Gastrocnemius medialis (tissue), 4 donors: ENCODE measurements at regions not wholly inside any gene's neighbourhood (a gene's known extent, or its start where the extent isn't known, plus 50 kb on each side); places are given as distances from the start of the nearest gene placed in this dataset.

ENCODE experiments used
- ATAC-seq, 2 donors: fragments of 150-250 bp; one replicate each; pipeline ENCODE4 v1.9.1; 2016
- DNase-seq, 2 donors: peaks; one replicate each; pipeline ENCODE4 v3.0.0-alpha.2; 2019
- H3K27ac ChIP-seq, 4 donors: fragments of 200-600 bp; sonication (generic); 1 replicate in 1 of 4; 2 replicates in 3 of 4; pipeline ENCODE4 v1.5.1; 2016 to 2018; ENCODE audit warnings: mild to moderate bottlenecking in 2 of 4, moderate library complexity in 1 of 4
- H3K27me3 ChIP-seq, 3 donors: fragments of 200-600 bp; sonication (generic) in 2 of 3; 1 replicate in 1 of 3; 2 replicates in 2 of 3; pipeline versions ENCODE4 v1.5.1 to v1.6.0; 2016 to 2019; ENCODE audit warnings: mild to moderate bottlenecking in 1 of 3, moderate library complexity in 1 of 3
- H3K36me3 ChIP-seq, 2 donors: fragments of 200-600 bp; sonication (generic) in 1 of 2; one replicate each; pipeline ENCODE4 v1.5.1; 2017 to 2018
- H3K4me1 ChIP-seq, 2 donors: fragments of 200-600 bp; sonication (generic) in 1 of 2; one replicate each; pipeline ENCODE4 v1.5.1; 2016 to 2017; ENCODE audit warnings: mild to moderate bottlenecking in 2 of 2
- H3K4me3 ChIP-seq, 4 donors: fragments of 200-600 bp; sonication (generic) in 3 of 4; 1 replicate in 1 of 4; 2 replicates in 3 of 4; pipeline ENCODE4 v1.5.1; 2016 to 2019; ENCODE audit warnings: mild to moderate bottlenecking in 2 of 4
- H3K9me3 ChIP-seq, 3 donors: fragments of 200-600 bp; sonication (generic) in 2 of 3; 1 replicate in 1 of 3; 2 replicates in 2 of 3; pipeline ENCODE4 v1.5.1; 2016 to 2019
- POLR2A ChIP-seq, 2 donors: fragments of 450-650 bp; IDR thresholded peaks; one replicate each; pipeline ENCODE4 v1.6.1; 2017; ENCODE audit warnings: antibody characterized with exemption in 2 of 2, mild to moderate bottlenecking in 2 of 2, moderate library complexity in 2 of 2
- in situ Hi-C, 4 donors: fragments of 200-750 bp; cut with MboI; loops; one replicate each; pipeline versions ENCODE4 v1.15.0 to v1.8.0; 2017; ENCODE audit warnings: low sequenced_read_pairs in 4 of 4
- intact Hi-C: fragments of 100-400 bp; cut with DNase I; formaldehyde crosslinking; loops from one replicate; pipeline ENCODE4 v1.15.1; 2023; ENCODE audit warnings: low total_unique reads
- TF ChIP-seq, protein P1 (sequence below), 5 experiments: fragments of 450-650 bp in 3 of 5; fragments of 200-600 bp in 2 of 5; sonication (generic) in 2 of 5; IDR thresholded peaks in 4 of 5; conservative IDR thresholded peaks in 1 of 5; 1 replicate in 4 of 5; 2 replicates in 1 of 5; pipeline ENCODE4 v1.5.1; 2016 to 2019; ENCODE audit warnings: antibody characterized with exemption in 5 of 5, mild to moderate bottlenecking in 3 of 5, moderate library complexity in 3 of 5

GRCh38 chrX:84611843-84612636 lies 109.8 kb upstream of the HDX start:
- ATAC-seq (peak; percentile 65 to 86), DNase-seq (no peak)
- Histone ChIP-seq H3K9me3 (peaks cover 0 to 5% (median under 1%) of the 10 kb centered on the region in 3 donors), H3K4me3 (no peak overlapping the region), H3K27ac (peak overlapping the region in 1 of 4 donors; percentile 13), H3K4me1 (no peaks in the 10 kb centered on the region), H3K27me3 (no peaks in the 10 kb centered on the region), H3K36me3 (no peaks in the 10 kb centered on the region)
- TF ChIP-seq POLR2A (IDR thresholded peaks at IDR 0.05), result no peak
- TF ChIP-seq, protein P1, sequence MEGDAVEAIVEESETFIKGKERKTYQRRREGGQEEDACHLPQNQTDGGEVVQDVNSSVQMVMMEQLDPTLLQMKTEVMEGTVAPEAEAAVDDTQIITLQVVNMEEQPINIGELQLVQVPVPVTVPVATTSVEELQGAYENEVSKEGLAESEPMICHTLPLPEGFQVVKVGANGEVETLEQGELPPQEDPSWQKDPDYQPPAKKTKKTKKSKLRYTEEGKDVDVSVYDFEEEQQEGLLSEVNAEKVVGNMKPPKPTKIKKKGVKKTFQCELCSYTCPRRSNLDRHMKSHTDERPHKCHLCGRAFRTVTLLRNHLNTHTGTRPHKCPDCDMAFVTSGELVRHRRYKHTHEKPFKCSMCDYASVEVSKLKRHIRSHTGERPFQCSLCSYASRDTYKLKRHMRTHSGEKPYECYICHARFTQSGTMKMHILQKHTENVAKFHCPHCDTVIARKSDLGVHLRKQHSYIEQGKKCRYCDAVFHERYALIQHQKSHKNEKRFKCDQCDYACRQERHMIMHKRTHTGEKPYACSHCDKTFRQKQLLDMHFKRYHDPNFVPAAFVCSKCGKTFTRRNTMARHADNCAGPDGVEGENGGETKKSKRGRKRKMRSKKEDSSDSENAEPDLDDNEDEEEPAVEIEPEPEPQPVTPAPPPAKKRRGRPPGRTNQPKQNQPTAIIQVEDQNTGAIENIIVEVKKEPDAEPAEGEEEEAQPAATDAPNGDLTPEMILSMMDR (IDR thresholded peaks at IDR 0.05 in 4 of 5, conservative IDR thresholded peaks at IDR 0.05 in 1 of 5), result no peak
- intact Hi-C loops, result no loop called here
- in situ Hi-C loops, result no loop called here

DNA sequence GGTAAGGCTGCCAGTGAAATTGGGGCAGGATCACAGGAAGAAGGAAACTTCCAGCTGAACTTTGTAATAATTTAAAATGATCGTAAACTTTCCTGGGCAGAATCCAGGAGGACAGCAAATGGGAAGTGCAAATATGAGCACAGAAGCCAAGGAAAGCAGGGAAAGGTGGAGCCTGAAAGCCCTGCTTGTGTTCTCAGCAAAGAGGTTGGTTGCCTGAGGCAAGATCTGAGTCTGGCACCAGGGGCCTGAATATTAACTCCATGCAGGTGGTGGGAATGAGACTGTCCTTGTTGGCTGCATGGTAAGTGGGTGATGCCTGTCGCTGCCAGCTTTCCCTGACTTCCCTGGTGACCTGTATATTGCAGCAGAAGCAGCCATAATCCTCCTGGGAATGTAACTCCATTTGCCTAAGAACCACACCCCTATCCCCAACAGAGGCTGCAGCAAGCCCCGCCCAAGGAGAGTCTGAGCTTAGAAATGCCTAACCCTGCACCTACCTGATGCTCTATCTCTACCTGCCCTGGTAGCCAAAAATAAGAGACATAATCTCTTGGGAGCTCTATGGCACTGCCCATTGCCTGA lies 132.0 kb upstream of the HDX start:
- Histone ChIP-seq H3K27me3 (no peaks in the 10 kb centered on the region), H3K27ac (no peak overlapping the region), H3K36me3 (no peaks in the 10 kb centered on the region), H3K4me3 (no peak overlapping the region), H3K9me3 (no peaks in the 10 kb centered on the region), H3K4me1 (no peaks in the 10 kb centered on the region)
- in situ Hi-C loops, result no loop called here
- intact Hi-C loops, result no loop called here
- ATAC-seq (no peak), DNase-seq (no peak)
- TF ChIP-seq POLR2A (IDR thresholded peaks at IDR 0.05), result no peak
- TF ChIP-seq, protein P1 (IDR thresholded peaks at IDR 0.05 in 4 of 5, conservative IDR thresholded peaks at IDR 0.05 in 1 of 5), result no peak

- Histone ChIP-seq H3K27me3 (no peaks in the 10 kb centered on the region), H3K4me3 (no peak overlapping the region), H3K27ac (no peak overlapping the region), H3K4me1 (no peaks in the 10 kb centered on the region), H3K36me3 (no peaks in the 10 kb centered on the region), H3K9me3 (no peaks in the 10 kb centered on the region)
- intact Hi-C loops (no loop called here), in situ Hi-C loops (no loop called here)
- DNase-seq (no peak), ATAC-seq (no peak)
- TF ChIP-seq, protein P1 (IDR thresholded peaks at IDR 0.05 in 4 of 5, conservative IDR thresholded peaks at IDR 0.05 in 1 of 5), result no peak
- no peak for TF ChIP-seq POLR2A (IDR thresholded peaks at IDR 0.05)
These were observed 163.8 kb upstream of the HDX start for GRCh38 chrX:84666086-84666485.

DNA sequence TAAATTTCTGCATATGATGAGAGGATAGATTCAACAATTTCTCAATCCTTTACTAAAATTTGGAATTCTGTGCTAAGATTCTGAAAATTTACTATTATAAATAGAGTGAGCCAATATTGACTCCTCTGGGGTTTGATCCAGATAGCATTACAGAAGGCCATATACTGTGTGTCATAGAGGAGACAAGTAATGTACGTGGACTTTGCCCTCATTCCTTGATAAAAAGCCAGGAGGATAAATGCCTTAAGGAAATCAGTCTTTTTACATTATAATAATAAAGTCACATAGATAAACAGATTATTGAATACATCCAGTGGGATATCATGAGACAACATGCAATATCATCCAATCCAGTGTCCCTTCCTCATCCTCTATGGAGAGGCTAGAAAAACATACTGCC lies 188.0 kb upstream of the HDX start:
- no peak overlapping the region for H3K27ac ChIP-seq
- no peaks in the 10 kb centered on the region for H3K36me3 ChIP-seq
- TF ChIP-seq POLR2A (IDR thresholded peaks at IDR 0.05), result no peak
- TF ChIP-seq, protein P1 (IDR thresholded peaks at IDR 0.05 in 4 of 5, conservative IDR thresholded peaks at IDR 0.05 in 1 of 5), result no peak
- H3K27me3 ChIP-seq, result no peaks in the 10 kb centered on the region
- DNase-seq (no peak), ATAC-seq (no peak)
- intact Hi-C loops (no loop called here), in situ Hi-C loops (no loop called here)
- H3K4me1 ChIP-seq, result no peaks in the 10 kb centered on the region
- no peaks in the 10 kb centered on the region for H3K9me3 ChIP-seq
- H3K4me3 ChIP-seq, result no peak overlapping the region
